Activated naive CD8-positive, alpha-beta T cell treated with anti-CD3 and anti-CD28 coated beads, Interleukin-2, amount 10 ng/mL, durations not matched to agents 7 days and 5 days (primary cell): ENCODE measurements at regions not wholly inside any gene's neighbourhood (a gene's known extent, or its start where the extent isn't known, plus 50 kb on each side); places are given as distances from the start of the nearest gene placed in this dataset.

ENCODE experiments used
- ATAC-seq: fragments of 150-1000 bp; cut with Tn5 transposase; one replicate; pipeline ENCODE4 v1.10.0; 2021; ENCODE audit warnings: low read depth, moderate library complexity
- POLR2A ChIA-PET: fragments of 350-600 bp; sonication (Branson Sonifier 250); formaldehyde crosslinking; loops from one replicate; lab custom pipeline; 2021; ENCODE audit warnings: antibody characterized with exemption; lab: Charles Lee
- DNase-seq: peaks from one replicate; pipeline ENCODE4 v3.0.0; 2021
- H3K27ac Mint-ChIP-seq: one replicate; pipeline ENCODE4 v1.8.0; 2022; ENCODE audit warnings: mild to moderate bottlenecking, mixed read lengths
- H3K27me3 Mint-ChIP-seq: one replicate; pipeline ENCODE4 v1.8.0; 2022; ENCODE audit warnings: mild to moderate bottlenecking, moderate library complexity, mixed read lengths
- H3K36me3 Mint-ChIP-seq: one replicate; pipeline ENCODE4 v1.8.0; 2021; ENCODE audit warnings: mild to moderate bottlenecking, mixed read lengths
- H3K4me1 Mint-ChIP-seq: one replicate; pipeline ENCODE4 v1.8.0; 2021; ENCODE audit warnings: mixed read lengths
- H3K4me3 Mint-ChIP-seq: one replicate; pipeline ENCODE4 v1.8.0; 2022; ENCODE audit warnings: mild to moderate bottlenecking, moderate library complexity, mixed read lengths
- H3K9me3 Mint-ChIP-seq: one replicate; pipeline ENCODE4 v1.8.0; 2021; ENCODE audit warnings: mixed read lengths

DNA sequence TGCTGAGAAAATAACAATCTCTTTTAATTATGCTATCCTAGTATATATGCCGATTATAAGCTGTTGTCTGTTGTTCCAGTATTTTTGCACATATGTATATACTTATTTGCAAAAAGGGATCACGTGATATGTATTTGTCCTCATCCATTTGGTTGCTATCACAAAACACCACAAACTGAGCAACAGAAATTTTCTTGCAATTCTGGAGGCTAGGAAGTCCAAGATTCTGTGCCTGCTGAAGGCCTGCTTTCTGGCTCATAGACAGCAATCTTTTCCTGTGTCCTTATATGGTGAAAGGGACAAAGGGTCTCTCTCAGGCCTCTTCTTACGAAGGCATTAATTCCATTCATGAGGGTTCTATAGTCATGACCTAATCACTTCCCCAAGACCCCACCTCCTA lies 186.5 kb downstream of the LPIN1 start:
- H3K9me3 Mint-ChIP-seq, result peaks cover 8% of the 10 kb centered on the region
- DNase-seq, result no peak
- ATAC-seq, result no peak
- H3K36me3 Mint-ChIP-seq, result no peaks in the 10 kb centered on the region
- POLR2A ChIA-PET, result no interaction called here
- no peak overlapping the region for H3K4me3 Mint-ChIP-seq
- no peak overlapping the region for H3K27ac Mint-ChIP-seq
- H3K4me1 Mint-ChIP-seq, result peaks cover 2% of the 10 kb centered on the region
- peaks cover 2% of the 10 kb centered on the region for H3K27me3 Mint-ChIP-seq

DNA sequence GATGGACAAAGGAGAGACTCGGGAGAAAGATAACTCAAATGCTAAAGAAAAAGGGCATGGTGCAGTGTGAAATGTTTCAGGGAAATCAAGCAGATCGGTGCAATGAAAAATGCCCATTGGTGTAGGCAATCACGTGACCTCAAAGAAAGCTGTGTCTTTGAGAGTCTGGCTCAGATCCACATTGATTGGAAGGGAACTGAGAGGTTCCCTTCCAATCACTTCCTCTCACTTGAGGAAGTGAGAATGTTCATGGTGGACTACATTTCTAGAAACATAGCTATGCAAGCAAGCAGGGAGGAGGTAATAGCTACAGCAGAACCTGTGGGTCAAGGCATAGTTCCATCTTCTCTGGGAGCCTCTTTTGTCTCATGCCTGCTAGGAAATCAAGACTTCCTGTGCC lies 187.4 kb downstream of the LPIN1 start:
- Mint-ChIP-seq H3K27me3 (no peaks in the 10 kb centered on the region), H3K4me3 (no peak overlapping the region), H3K4me1 (peaks cover 2% of the 10 kb centered on the region), H3K27ac (no peak overlapping the region), H3K36me3 (no peaks in the 10 kb centered on the region), H3K9me3 (peaks cover 8% of the 10 kb centered on the region)
- ATAC-seq (no peak), DNase-seq (no peak)
- POLR2A ChIA-PET, result no interaction called here

DNA sequence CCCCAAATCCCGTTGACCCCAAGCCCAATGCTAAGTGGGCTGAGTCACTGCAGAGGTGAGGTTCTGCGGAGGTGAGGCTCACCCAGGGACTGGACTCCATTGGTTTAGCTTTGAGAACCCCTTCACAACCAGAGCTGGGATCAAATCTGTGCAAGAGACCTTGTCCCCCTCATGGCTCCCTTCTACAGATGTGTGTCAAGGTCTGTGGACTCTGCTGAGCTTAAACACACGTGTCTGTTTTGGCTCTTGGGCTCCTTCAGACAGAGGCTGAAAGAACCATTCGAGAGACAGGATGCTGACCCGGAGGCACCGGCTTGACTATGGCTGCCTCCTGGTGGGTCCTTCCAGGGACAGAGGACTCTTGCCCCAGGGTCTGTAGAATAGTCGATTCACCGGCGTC lies 190.3 kb downstream of the LPIN1 start:
- H3K27ac Mint-ChIP-seq, result no peak overlapping the region
- no peaks in the 10 kb centered on the region for H3K36me3 Mint-ChIP-seq
- H3K4me3 Mint-ChIP-seq, result no peak overlapping the region
- DNase-seq (no peak), ATAC-seq (no peak)
- H3K27me3 Mint-ChIP-seq, result peaks cover 2% of the 10 kb centered on the region
- POLR2A ChIA-PET, result no interaction called here
- H3K4me1 Mint-ChIP-seq, result peaks cover 2% of the 10 kb centered on the region
- peaks cover 5% of the 10 kb centered on the region for H3K9me3 Mint-ChIP-seq

DNA sequence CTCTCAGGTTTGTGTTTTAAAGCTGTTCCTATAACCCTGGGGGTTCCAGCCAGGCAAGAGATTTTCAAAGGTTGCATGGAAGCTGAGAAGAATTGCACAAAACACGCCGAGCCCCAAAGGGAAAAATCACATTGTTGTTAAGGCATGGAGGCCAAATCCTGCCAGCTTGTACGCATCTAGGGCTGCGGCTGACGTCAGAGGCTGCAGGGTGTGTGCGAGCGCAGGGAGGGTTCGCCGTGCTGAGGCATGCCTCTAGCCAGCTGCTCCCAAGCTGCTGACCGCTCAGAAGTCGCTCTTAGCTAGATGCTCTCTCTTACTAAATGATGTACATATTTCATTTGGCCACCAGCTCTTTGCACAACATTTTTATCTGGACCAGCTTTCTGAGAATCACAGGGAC lies 191.8 kb downstream of the LPIN1 start:
- Mint-ChIP-seq H3K36me3 (no peaks in the 10 kb centered on the region), H3K27ac (no peak overlapping the region), H3K9me3 (peaks cover 4% of the 10 kb centered on the region), H3K4me1 (peaks cover 2% of the 10 kb centered on the region), H3K4me3 (no peak overlapping the region), H3K27me3 (peaks cover 2% of the 10 kb centered on the region)
- POLR2A ChIA-PET, result no interaction called here
- no peak for ATAC-seq
- DNase-seq, result no peak

DNA sequence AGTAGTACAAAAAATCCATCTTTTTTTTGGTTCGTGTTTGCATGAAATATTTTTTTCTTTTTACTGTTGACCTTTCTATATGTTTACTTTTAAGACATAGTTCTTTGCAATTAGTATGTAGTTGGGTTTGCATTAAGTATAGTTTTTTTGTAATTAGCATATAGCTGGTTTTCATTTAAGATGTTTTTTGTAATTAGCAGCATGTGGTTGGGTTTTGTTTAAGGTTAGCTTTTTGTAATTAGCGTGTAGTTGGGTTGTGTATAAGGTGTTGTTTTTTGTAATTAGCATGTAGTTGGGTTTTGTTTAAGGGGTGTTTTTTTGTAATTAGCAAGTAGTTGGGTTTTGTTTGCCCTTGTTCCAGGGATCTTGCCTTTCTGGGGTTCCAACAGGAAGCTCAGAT lies 193.1 kb downstream of the LPIN1 start:
- Mint-ChIP-seq H3K27ac (no peak overlapping the region), H3K36me3 (peaks cover 2% of the 10 kb centered on the region), H3K4me1 (peaks cover 2% of the 10 kb centered on the region), H3K27me3 (peaks cover 2% of the 10 kb centered on the region), H3K9me3 (peaks cover 1% of the 10 kb centered on the region), H3K4me3 (no peak overlapping the region)
- POLR2A ChIA-PET, result no interaction called here
- ATAC-seq (no peak), DNase-seq (no peak)

DNA sequence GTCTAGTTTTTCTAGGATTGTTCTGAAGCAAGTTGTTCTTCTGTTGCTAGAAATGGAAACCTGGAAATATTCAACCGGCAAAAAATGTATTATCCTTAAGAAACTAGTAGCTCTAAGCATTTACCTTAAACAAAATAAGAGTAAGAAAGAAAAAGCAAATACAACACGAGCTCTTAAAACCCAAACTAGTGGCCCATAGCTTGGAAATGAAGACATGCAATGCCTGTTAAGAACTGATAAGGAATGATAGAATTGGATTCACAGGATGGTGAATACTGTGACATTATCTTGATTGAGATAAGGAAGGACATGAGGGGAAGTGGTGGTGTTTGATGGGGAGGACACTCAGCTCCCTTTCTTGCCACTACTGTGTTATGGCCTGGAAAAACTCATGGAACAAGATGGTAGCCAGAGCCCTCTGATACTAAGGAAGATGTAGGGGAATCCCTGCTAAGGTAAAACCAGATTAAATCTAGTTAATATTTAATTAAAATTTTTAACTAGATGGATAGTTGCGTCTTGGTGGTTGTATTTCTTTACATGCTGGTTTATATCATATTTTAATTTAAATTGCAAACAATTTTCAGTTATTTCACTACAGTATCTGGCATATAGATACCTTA lies 193.8 kb downstream of the LPIN1 start:
- POLR2A ChIA-PET, result no interaction called here
- Mint-ChIP-seq H3K36me3 (peaks cover 3% of the 10 kb centered on the region), H3K4me3 (no peak overlapping the region), H3K27me3 (peaks cover 2% of the 10 kb centered on the region), H3K9me3 (peaks cover 4% of the 10 kb centered on the region), H3K27ac (no peak overlapping the region), H3K4me1 (peaks cover 2% of the 10 kb centered on the region)
- ATAC-seq (no peak), DNase-seq (no peak)

DNA sequence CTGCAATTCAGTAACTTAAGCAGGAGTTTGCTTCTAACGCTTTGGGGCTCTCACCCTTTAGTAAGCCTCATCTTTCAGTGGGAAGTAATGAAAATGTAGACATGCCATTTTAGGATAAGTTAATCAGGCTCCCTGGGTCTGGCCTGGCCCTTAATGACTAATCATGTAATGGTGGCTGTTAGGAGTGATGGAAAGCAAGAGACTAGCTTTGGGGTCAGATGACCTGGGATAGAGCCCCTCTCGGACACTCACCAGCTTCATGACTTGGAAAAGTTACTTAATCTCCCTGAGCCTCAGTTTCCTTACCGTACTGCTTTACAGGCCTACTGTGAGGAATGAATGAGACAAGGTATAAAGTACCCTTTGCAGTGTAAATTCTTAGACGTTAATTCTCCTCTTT lies 194.4 kb downstream of the LPIN1 start:
- Mint-ChIP-seq H3K4me1 (peaks cover 6% of the 10 kb centered on the region), H3K27ac (no peak overlapping the region), H3K27me3 (peaks cover 2% of the 10 kb centered on the region), H3K36me3 (peaks cover 5% of the 10 kb centered on the region), H3K9me3 (peaks cover 4% of the 10 kb centered on the region), H3K4me3 (no peak overlapping the region)
- DNase-seq (no peak), ATAC-seq (no peak)
- POLR2A ChIA-PET, result no interaction called here

DNA sequence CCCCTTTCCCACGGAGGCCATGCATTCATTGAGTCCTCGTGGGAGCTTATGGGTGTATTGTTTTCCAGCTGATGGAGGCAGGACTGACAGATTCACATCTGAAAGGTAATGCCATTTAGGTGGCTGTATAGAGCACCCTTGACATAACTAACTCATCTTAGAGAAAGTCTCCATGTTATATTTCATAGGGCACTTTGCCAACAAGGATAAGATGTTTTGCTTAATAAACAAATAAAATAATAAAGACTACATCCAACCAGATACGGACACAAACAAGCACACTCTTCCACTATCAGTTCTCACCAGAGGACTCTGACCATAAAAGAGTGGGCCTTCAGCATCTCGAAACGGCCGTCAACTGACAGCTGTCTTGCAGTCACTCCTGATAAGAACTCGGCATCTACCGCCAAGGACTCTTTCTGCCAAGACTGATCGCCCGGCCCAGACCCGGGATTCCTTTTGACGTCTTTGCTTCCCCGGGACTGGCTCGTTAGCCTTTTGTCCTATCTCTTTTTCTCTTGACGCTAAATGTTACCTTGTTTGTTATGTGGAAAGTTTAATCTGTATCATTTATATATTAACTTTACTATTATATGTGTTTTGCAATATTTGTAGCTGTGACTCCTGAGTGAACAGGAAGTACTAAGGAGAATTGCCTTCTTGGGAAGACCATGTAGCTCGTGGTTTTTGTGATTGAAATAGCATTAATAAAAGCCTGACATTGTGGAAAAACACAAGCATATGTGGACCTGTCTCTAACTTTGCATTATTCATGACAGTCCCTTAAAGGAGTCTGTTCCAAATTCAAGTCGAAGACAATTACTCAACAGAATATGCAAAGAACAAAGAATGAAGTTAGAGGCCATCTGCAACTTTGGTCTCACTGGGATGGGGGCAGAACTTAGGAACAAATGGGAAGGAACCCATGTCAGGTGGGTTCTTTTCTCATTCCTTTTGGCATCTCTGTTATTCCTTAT lies 195.1 kb downstream of the LPIN1 start:
- Mint-ChIP-seq H3K36me3 (peaks cover 5% of the 10 kb centered on the region), H3K9me3 (peaks cover 4% of the 10 kb centered on the region), H3K27ac (no peak overlapping the region), H3K4me1 (peaks cover 8% of the 10 kb centered on the region), H3K4me3 (no peak overlapping the region), H3K27me3 (peaks cover 2% of the 10 kb centered on the region)
- POLR2A ChIA-PET, result no interaction called here
- no peak for DNase-seq
- no peak for ATAC-seq

DNA sequence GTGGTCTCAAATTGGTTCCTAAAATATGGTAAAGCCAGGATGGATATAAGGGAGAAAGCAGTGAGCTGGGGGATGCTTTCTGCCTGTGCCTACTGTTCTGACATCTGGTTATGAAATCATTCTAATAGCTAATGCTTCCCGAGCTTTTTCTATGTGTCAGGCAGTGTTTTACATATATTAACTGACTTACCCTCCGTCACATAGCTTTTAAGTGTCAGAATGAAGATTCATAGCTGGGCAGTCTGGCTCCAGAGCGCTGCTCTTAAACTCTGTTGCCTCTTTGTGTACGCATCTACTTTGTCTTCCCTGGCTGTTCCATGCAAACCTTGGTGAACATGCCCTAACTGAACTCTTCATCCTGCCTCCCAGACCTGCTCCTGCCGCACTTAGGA lies 195.7 kb downstream of the LPIN1 start:
- peaks cover 5% of the 10 kb centered on the region for H3K36me3 Mint-ChIP-seq
- POLR2A ChIA-PET, result no interaction called here
- H3K4me3 Mint-ChIP-seq, result no peak overlapping the region
- no peak for ATAC-seq
- H3K27ac Mint-ChIP-seq, result no peak overlapping the region
- peaks cover 8% of the 10 kb centered on the region for H3K4me1 Mint-ChIP-seq
- peaks cover 4% of the 10 kb centered on the region for H3K9me3 Mint-ChIP-seq
- peaks cover 2% of the 10 kb centered on the region for H3K27me3 Mint-ChIP-seq
- DNase-seq, result no peak

DNA sequence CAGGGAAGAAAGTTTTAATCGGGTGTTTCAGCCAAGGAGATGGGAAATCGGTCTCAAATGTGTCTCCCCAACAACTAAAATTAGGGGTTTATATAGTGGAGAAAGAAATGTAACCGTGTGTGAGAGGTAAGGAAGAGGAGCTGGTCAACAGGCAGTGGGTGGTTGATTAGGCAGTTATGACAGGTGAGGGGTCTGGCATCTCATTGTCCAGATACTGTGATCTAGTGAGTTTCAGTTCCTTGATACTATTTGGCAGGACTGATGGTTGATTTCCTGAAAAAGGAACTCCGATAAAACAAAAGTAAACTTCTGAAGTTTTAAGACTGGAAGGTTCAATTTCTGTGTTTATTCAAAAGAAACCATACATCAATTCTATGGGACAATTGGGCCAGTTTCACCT lies 197.9 kb downstream of the LPIN1 start:
- Mint-ChIP-seq H3K9me3 (peaks cover 4% of the 10 kb centered on the region), H3K4me3 (no peak overlapping the region), H3K36me3 (peaks cover 5% of the 10 kb centered on the region), H3K27ac (peak overlapping the region; percentile 5), H3K4me1 (peaks cover 8% of the 10 kb centered on the region), H3K27me3 (peaks cover 2% of the 10 kb centered on the region)
- POLR2A ChIA-PET, result no interaction called here
- ATAC-seq (no peak), DNase-seq (no peak)

DNA sequence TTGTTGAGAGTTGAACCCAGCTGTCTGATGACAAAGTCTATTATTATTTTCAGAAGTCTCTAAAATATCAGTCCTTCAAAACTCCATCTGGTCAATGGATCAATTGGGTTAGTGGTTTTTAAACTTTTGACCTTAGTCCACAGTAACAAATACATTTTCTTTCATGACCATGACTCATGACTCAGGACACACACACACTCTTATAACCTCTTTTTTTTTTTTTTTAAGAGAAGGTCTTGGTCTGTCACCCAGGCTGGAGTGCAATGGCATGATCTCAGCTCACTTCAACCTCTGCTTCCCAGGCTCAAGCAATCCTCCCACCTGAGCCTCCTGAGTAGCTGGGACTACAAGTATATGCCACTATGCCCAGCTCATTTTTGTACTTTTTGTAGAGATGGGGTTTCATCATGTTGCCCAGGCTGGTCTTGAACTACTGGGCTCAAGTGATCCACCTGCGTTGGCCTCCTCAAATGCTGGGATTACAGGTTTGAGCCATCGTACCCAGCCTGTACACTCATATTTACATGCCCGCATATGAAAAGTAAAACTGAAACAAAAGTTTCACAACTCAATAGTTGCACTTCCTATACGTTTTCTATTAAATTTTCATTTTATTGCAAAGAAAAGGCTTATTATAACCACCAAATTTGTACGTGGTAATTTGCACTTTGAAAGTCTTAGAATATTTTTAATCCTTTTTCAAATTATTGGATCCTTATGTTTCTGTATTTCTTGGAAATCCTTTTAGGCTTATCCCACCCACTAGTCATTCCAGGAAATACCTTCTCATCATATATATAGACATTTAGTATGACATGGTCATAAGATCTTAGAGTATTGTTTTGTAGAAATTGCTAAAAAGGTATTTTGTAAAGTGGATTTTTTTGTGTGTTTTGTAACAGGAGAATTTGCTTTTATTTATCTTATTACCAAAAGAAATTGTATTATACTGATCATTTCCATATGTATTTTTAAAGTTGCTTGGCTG lies 199.0 kb downstream of the LPIN1 start:
- peak overlapping the region; percentile 86 for H3K27ac Mint-ChIP-seq
- no peaks in the 10 kb centered on the region for H3K27me3 Mint-ChIP-seq
- peak overlapping the region; percentile 71 for H3K4me3 Mint-ChIP-seq
- ATAC-seq (peak; percentile 45), DNase-seq (no peak)
- POLR2A ChIA-PET, result interaction anchor here (0.6 kb wide), 1 partner anchor 232 kb away, joined by 3 read pairs; no protein-coding TSS in a partner anchor
- peaks cover 3% of the 10 kb centered on the region for H3K9me3 Mint-ChIP-seq
- H3K4me1 Mint-ChIP-seq, result peaks cover 10% of the 10 kb centered on the region
- H3K36me3 Mint-ChIP-seq, result peaks cover 5% of the 10 kb centered on the region

DNA sequence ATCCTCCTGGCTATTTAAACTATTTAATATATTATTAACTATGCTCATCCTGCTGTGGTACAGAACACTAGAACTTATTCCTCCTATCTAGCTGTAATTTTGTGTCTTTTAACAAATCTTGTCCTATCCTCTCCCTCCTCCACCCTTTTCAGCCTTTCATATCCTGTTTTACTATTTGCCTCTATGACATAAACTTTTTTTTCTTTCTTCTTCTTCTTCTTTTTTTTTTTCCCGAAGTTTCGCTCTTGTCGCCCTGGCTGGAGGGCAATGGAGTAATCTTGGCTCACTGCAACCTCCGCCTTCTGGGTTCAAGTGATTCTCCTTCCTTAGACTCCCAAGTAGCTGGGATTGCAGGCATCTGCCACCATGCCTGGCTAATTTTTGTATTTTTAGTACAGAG lies 201.5 kb downstream of the LPIN1 start:
- no peak overlapping the region for H3K27ac Mint-ChIP-seq
- ATAC-seq (no peak), DNase-seq (no peak)
- H3K4me3 Mint-ChIP-seq, result no peak overlapping the region
- POLR2A ChIA-PET, result interaction anchor here (0.7 kb wide), 1 partner anchor 29 kb away, joined by 3 read pairs; no protein-coding TSS in a partner anchor
- no peaks in the 10 kb centered on the region for H3K27me3 Mint-ChIP-seq
- H3K36me3 Mint-ChIP-seq, result peaks cover 5% of the 10 kb centered on the region
- H3K9me3 Mint-ChIP-seq, result peaks cover 3% of the 10 kb centered on the region
- peaks cover 10% of the 10 kb centered on the region for H3K4me1 Mint-ChIP-seq
